GM21737 (cell line): ENCODE measurements at regions not wholly inside any gene's neighbourhood (a gene's known extent, or its start where the extent isn't known, plus 50 kb on each side); places are given as distances from the start of the nearest gene placed in this dataset.

ENCODE experiments used
- ATAC-seq: cut with Tn5 transposase; IDR thresholded peaks from one replicate; pipeline ENCODE4 v1.9.1; 2021; ENCODE audit warnings: mild to moderate bottlenecking, moderate library complexity; ENCODE audit not compliant: unreplicated experiment

GRCh38 chr2:56099963-56100362, 83.8 kb upstream of the CCDC85A start:
- ATAC-seq: no peak

- no peak for ATAC-seq
Measured at GRCh38 chr2:56100791-56101312, 82.9 kb upstream of the CCDC85A start.

DNA sequence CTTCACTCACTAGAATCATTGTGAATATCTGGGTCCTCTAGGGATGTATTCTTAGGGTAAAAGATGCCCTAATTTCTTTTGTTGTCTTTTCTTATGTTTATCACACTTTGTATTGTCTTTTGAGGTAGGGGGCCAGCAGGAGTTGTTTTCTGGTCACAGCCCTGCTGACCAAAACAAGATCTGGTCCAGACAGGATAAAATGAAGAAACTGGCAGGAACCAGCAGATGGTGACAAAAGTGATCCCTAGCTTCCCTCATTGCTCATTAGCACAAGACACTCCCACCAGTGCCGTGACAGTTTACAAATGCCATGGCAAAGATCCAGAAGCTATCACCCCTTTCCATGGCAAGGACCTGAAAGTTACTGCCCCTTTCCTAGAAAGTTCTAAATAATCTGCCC, 81.7 kb upstream of the CCDC85A start:
- no peak for ATAC-seq

DNA sequence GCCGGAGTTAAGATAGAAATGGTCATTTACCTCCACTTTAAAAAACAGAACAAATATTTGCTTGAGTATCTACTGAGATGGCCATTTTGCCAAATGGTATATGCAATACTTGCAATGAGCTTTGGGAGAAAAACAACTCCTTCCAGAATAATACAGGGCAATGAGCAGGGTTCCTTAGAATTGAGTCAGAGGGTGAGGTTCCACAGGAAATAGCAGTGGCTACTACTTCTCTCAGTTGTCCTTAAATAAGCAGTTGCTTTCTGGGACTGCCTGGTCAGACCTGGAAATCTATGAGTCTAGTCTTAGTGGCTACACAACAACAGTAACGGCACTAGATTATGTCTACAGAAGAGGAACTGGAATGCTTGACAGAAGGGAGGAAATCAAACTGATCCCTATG, 80.9 kb upstream of the CCDC85A start:
- ATAC-seq: no peak

GRCh38 chr2:56104962-56105361, 78.8 kb upstream of the CCDC85A start:
- no peak for ATAC-seq

GRCh38 chr2:56107502-56108220, 76.1 kb upstream of the CCDC85A start:
- ATAC-seq: no peak

DNA sequence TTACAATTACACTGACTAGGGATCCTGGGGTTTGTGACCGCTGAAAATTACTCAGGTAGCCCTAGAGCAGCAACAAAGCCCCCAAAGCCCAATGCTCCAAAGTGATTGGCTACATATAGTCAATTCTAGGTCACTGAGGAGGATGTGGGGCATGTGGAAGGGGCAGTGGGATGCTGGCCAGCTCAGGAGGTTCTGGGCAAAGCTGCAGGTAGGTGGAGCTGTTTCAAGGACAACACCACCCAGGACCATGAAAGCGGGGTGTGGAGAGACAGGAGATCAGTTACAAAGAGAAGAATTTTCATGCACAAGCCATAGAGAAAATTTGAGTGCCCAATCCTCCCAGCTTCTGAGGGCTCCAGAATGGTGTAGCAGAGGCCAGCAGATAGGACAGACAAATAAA, 75.0 kb upstream of the CCDC85A start:
- no peak for ATAC-seq

DNA sequence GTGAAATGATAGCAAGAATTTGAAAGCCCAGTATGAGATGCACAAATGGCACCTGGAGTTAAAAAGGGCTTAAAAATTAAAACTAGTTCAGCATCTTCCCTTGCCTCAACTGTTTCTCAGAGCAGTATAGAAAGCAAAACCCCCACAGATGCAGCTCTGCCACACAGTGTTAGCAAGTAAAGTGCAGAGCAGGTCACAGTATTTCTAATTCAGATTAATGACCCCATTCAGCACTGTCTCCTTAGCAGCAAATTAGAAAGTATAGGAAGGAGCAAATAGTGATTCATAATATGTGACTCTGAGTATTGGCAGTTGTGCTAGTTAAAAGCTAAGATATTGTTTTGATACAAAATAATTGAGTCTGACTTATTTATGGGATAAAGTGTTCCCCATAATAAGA, 73.8 kb upstream of the CCDC85A start:
- no peak for ATAC-seq

GRCh38 chr2:56113382-56113975, 70.3 kb upstream of the CCDC85A start:
- ATAC-seq: no peak

- ATAC-seq: no peak
Measured at GRCh38 chr2:56117764-56118163, 66.0 kb upstream of the CCDC85A start.

- no peak for ATAC-seq
Measured at GRCh38 chr2:56118474-56118873, 65.3 kb upstream of the CCDC85A start.

DNA sequence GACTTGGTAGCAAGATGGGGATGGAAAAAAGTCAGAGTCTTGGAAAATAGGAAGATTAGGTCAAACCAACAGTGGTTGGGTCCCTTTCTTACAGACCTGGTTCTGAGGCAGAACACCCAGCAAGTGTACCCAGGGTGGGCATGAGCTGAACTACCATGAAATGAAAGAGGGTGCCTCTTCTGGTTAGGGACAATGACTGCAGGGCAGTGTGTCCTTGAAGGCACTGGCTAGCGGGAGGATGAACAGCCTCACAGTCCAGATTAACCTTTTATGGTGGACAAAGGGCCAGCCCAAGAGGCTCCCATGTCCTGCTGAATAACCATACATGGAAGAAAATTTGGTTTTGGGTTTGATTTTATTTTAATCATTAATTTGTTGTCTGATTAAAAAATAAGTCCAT, 61.8 kb upstream of the CCDC85A start:
- no peak for ATAC-seq

DNA sequence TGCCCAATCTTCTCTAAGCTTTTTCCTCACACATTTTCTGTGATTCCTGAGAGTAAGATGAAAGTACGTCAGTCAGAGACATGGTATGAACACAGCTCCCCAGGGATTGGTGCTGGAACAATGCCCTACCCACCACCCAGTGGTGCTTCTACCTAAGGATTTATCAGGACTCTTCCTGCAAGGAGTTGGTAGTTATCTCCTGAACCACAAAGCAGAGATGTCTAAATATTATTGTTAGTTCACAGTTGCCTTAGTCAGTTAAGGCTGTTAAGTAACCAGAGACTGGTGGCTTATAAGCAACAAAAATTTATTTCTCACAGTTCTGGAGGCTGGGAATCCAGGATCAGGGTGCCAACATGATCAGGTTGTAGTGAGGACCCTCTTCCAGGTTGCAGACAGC, 60.3 kb upstream of the CCDC85A start:
- ATAC-seq: no peak

DNA sequence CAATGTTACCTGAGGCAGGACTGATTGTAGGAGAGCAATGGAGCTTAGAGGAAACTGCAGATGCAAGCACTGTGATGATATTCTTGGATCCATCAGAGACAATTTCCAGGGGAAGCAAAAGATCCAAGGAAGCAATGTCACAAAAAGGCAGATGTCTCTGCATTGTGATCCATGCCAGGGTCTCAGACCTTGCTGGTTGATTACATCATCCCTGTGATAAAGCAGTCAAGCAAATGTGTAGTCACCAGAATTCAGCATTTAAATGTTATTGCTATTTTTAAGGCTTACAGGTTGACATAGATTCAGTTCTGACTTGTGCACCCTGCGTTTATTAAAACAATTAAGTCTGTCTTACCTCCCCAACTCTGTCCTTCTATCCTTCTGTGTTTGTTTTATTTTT, 56.8 kb upstream of the CCDC85A start:
- no peak for ATAC-seq

DNA sequence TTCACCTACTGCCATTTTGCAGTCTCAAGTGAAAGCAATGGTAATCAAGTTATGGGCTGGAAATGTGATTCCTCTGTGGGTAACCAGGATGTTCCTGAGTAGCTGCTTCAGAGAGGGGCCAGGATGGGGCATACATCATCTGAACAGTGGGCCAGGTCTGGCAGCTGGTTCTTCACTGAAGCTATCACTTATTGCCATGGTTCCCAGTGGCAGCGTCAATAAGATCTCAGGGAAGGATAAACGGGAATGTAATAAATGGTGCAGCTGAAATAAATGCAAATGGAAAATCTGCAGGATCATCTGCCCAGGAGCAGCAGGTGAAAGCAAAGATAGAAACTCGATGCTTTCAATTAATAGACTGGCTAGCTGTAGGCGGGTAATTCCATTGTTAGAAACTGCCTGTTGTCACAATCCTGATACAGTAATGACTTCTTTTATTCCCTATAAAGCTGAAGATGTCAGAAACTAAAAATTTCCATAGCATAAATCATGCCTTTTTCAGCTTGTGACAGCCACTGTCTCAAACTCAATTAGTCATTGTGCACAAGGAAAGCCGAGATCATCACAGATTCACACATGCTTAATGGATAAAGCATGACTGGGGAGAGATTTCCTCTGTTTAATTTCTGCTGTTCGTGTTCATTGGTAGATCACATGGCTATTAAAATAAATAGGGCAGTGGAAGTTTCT, 56.2 kb upstream of the CCDC85A start:
- ATAC-seq: no peak

GRCh38 chr2:56128235-56128634, 55.6 kb upstream of the CCDC85A start:
- no peak for ATAC-seq

GRCh38 chr2:56130463-56131070, 53.2 kb upstream of the CCDC85A start:
- ATAC-seq: no peak

DNA sequence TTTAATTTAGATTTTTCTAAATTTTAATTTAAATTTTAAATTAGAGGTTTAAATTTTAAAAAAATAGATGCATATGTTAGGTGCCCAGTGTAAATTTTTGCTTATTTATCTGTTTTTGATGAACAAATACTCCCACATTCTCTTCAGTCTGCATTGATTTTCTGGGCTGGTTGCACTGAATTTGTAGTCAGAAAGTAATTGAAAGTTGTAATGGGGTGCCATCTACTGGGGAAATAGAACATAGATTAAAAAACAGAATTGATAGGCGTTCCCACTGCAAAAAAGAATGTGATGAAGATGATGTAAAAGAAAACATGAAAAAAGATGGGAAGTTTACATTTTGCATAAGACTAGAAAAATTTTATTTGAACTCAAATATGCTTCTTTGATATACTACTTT, 51.7 kb upstream of the CCDC85A start:
- ATAC-seq: no peak

GRCh38 chr2:56133441-56133840, 50.3 kb upstream of the CCDC85A start:
- ATAC-seq: no peak

GRCh38 chr2:56133931-56134629, 49.7 kb upstream of the CCDC85A start:
- no peak for ATAC-seq
